ENCODE measurements at regions not wholly inside any gene's neighbourhood (a gene's known extent, or its start where the extent isn't known, plus 50 kb on each side); places are given as distances from the start of the nearest gene placed in this dataset.

- no peak for TF ChIP-seq CTCF (IDR thresholded peaks at IDR 0.05)
- no peak for TF ChIP-seq POLR2A (IDR thresholded peaks at IDR 0.05)
These were observed 674.5 kb downstream of the BRD1 start for GRCh38 chr22:49152939-49153770.
